A549 (cell line): ENCODE measurements at regions not wholly inside any gene's neighbourhood (a gene's known extent, or its start where the extent isn't known, plus 50 kb on each side); places are given as distances from the start of the nearest gene placed in this dataset.

Source experiments
- ATAC-seq, 2 experiments: fragments of 200-7000 bp in 1 of 2; fragments of >200 bp in 1 of 2; cut with Nextera tagmentation in 1 of 2; cut with Tn5 transposase in 1 of 2; 3 replicates each; pipeline versions ENCODE4 v1.8.0 to v1.9.1; 2018 to 2020; ENCODE audit warnings: mild to moderate bottlenecking in 1 of 2, moderate library complexity in 1 of 2
- CTCF ChIA-PET: fragments of 300-600 bp; sonication (Branson Sonifier 250); formaldehyde crosslinking; extraction: SDS; loops from one replicate; lab custom pipeline; 2021; ENCODE audit warnings: antibody characterized with exemption, inconsistent platforms; lab: Yijun Ruan, JAX
- POLR2A ChIA-PET: fragments of 350-600 bp; formaldehyde crosslinking; extraction: SDS; loops from one replicate; lab custom pipeline; 2021; ENCODE audit warnings: antibody characterized with exemption, inconsistent platforms; lab: Yijun Ruan, JAX
- DNase-seq, 2 experiments: peaks; one replicate each; pipeline versions ENCODE4 v3.0.0 to v3.0.0-alpha.2; 2011 to 2016; ENCODE audit warnings: low read depth in 1 of 2, low spot score in 1 of 2
- FAIRE-seq: peaks from 2 replicates; lab custom pipeline; 2011; peaks lifted over from hg19 to GRCh38; lab: Jason Lieb, UNC
- H3K27ac ChIP-seq, 2 experiments: fragments of >200 bp; sonication (Bioruptor Twin); formaldehyde crosslinking; 3 replicates each; pipeline ENCODE4 v1.5.1; 2016 to 2017
- H3K4me1 ChIP-seq: fragments of >200 bp; sonication (Bioruptor Twin); formaldehyde crosslinking; 3 replicates; pipeline ENCODE4 v1.6.1; 2016
- H3K4me2 ChIP-seq: fragments of >200 bp; sonication (Bioruptor Twin); formaldehyde crosslinking; 3 replicates; pipeline ENCODE4 v1.6.1; 2016
- H3K4me3 ChIP-seq: fragments of >200 bp; sonication (Bioruptor Twin); formaldehyde crosslinking; 3 replicates; pipeline ENCODE4 v1.5.1; 2016
- H3K9me3 ChIP-seq: fragments of >200 bp; sonication (Bioruptor Twin); formaldehyde crosslinking; 3 replicates; pipeline ENCODE4 v1.6.1; 2016
- ATOH8 ChIP-seq: fragments of 250-450 bp; sonication (Bioruptor Pico); IDR thresholded peaks from 2 replicates; pipeline ENCODE4 v1.5.0; 2020; ENCODE audit warnings: low read depth, mild to moderate bottlenecking, moderate library complexity
- BCL3 ChIP-seq: fragments of >200 bp; sonication (Bioruptor Twin); formaldehyde crosslinking; IDR thresholded peaks from 3 replicates; pipeline ENCODE4 v1.6.1; 2016
- CHD4 ChIP-seq: fragments of 200-600 bp; sonication (generic); IDR thresholded peaks from 2 replicates; pipeline ENCODE4 v1.6.1; 2016; ENCODE audit warnings: antibody characterized with exemption, mild to moderate bottlenecking, borderline replicate concordance
- FOSB ChIP-seq: fragments of 250-450 bp; sonication (Bioruptor Pico); IDR thresholded peaks from 2 replicates; pipeline ENCODE4 v1.5.0; 2020; ENCODE audit warnings: mild to moderate bottlenecking, moderate library complexity
- FOXS1 ChIP-seq: fragments of 250-450 bp; sonication (Bioruptor Pico); IDR thresholded peaks from 2 replicates; pipeline ENCODE4 v1.5.0; 2020; ENCODE audit warnings: mild to moderate bottlenecking, moderate library complexity
- HMGXB4 ChIP-seq: fragments of 250-450 bp; sonication (Bioruptor Pico); IDR thresholded peaks from 2 replicates; pipeline ENCODE4 v1.5.0; 2021; ENCODE audit warnings: mild to moderate bottlenecking, moderate library complexity, borderline replicate concordance
- HOXA7 ChIP-seq: fragments of 250-450 bp; sonication (Bioruptor Pico); IDR thresholded peaks from 2 replicates; pipeline ENCODE4 v1.5.0; 2020; ENCODE audit warnings: mild to moderate bottlenecking, moderate library complexity
- JUNB ChIP-seq: fragments of >200 bp; sonication (Bioruptor Twin); formaldehyde crosslinking; IDR thresholded peaks from 2 replicates; pipeline ENCODE4 v1.6.1; 2016
- MYC ChIP-seq: IDR thresholded peaks from 2 replicates; pipeline ENCODE4 v1.6.1; 2012; ENCODE audit warnings: mild to moderate bottlenecking, inconsistent platforms, low read length, improper control_type of control experiment, borderline replicate concordance
- NFE2L2 ChIP-seq: fragments of 150-350 bp; conservative IDR thresholded peaks from 2 replicates; pipeline ENCODE4 v1.6.1; 2014; ENCODE audit warnings: low read length
- NR3C1 ChIP-seq: fragments of >200 bp; sonication (Bioruptor Twin); formaldehyde crosslinking; IDR thresholded peaks from 3 replicates; pipeline ENCODE4 v1.6.1; 2017
- PHF8 ChIP-seq: fragments of 200-600 bp; sonication (generic); IDR thresholded peaks from 2 replicates; pipeline ENCODE4 v1.6.1; 2016; ENCODE audit warnings: low read depth, mild to moderate bottlenecking, antibody characterized with exemption, moderate library complexity, borderline replicate concordance
- POLR2AphosphoS2 ChIP-seq: conservative IDR thresholded peaks from 2 replicates; pipeline ENCODE4 v1.6.1; 2012; ENCODE audit warnings: low read length, improper control_type of control experiment, inconsistent platforms
- REST ChIP-seq: fragments of 200-600 bp; sonication (generic); IDR thresholded peaks from 2 replicates; pipeline ENCODE4 v1.6.1; 2016; ENCODE audit warnings: antibody characterized with exemption, mild to moderate bottlenecking, moderate library complexity
- RNF2 ChIP-seq: fragments of 200-600 bp; sonication (generic); IDR thresholded peaks from 2 replicates; pipeline ENCODE4 v1.6.1; 2016; ENCODE audit warnings: low read depth, mild to moderate bottlenecking, antibody characterized with exemption, moderate library complexity, borderline replicate concordance
- SREBF2 ChIP-seq: fragments of 450-650 bp; IDR thresholded peaks from 2 replicates; pipeline ENCODE4 v1.6.1; 2014; ENCODE audit warnings: mild to moderate bottlenecking, moderate library complexity
- TP53 ChIP-seq: fragments of 250-450 bp; sonication (Bioruptor Pico); IDR thresholded peaks from 2 replicates; pipeline ENCODE4 v1.5.0; 2021; ENCODE audit warnings: mild to moderate bottlenecking, moderate library complexity
- USF2 ChIP-seq: fragments of 450-650 bp; IDR thresholded peaks from 2 replicates; pipeline ENCODE4 v1.6.1; 2014; ENCODE audit warnings: antibody characterized with exemption
- ZFP36 ChIP-seq: fragments of 450-650 bp; IDR thresholded peaks from 2 replicates; pipeline ENCODE4 v1.6.1; 2014; ENCODE audit warnings: borderline replicate concordance; ENCODE audit not compliant: partially characterized antibody
- WGBS: methylation state at CpG from one replicate; pipeline ENCODE4 v1.1.6; 2017; ENCODE audit errors: missing lambda C conversion rate; 5-methylcytosine and 5-hydroxymethylcytosine counted together
- TF ChIP-seq, protein P1 (sequence below): IDR thresholded peaks from 2 replicates; pipeline ENCODE4 v1.6.1; 2012

- H3K4me2 ChIP-seq: no peak overlapping the region
- no peaks in the 10 kb centered on the region for H3K9me3 ChIP-seq
- ChIA-PET POLR2A (no interaction called here), CTCF (no interaction called here)
- TF ChIP-seq POLR2AphosphoS2: no peak
- TF ChIP-seq NR3C1: no peak
- no peak for TF ChIP-seq ATOH8 (CRISPR knock-in tag)
- no peak for TF ChIP-seq USF2
- no peak for TF ChIP-seq RNF2
- no peak for TF ChIP-seq JUNB
- DNase-seq (no peak), FAIRE-seq (no peak), ATAC-seq (no peak)
- 8% methylated on average over 1 of the region's 1 CpG for WGBS
- no peak overlapping the region for H3K27ac ChIP-seq
- H3K4me1 ChIP-seq: no peaks in the 10 kb centered on the region
- no peak overlapping the region for H3K4me3 ChIP-seq
Observed at GRCh38 chr18:66972681-66973080, 368.8 kb upstream of the CDH19 start.

GRCh38 chr18:66971960-66972359, 368.1 kb upstream of the CDH19 start:
- ATAC-seq: no peak

GRCh38 chr18:66966171-66966570, 362.3 kb upstream of the CDH19 start:
- no peak for FAIRE-seq
- POLR2A ChIA-PET: no interaction called here
- TF ChIP-seq HMGXB4: no peak
- no peak for TF ChIP-seq CHD4
- TF ChIP-seq NFE2L2: no peak
- no peak for TF ChIP-seq BCL3
- no peak for TF ChIP-seq MYC
- no peak for TF ChIP-seq FOXS1 (CRISPR knock-in tag)
- no peak for TF ChIP-seq REST
- TF ChIP-seq USF2: no peak
- TF ChIP-seq FOSB: no peak
- no peak for TF ChIP-seq TP53 (CRISPR knock-in tag)
- no peak for TF ChIP-seq PHF8
- TF ChIP-seq HOXA7 (CRISPR knock-in tag): no peak
- TF ChIP-seq ZFP36: no peak
- TF ChIP-seq, protein P1, sequence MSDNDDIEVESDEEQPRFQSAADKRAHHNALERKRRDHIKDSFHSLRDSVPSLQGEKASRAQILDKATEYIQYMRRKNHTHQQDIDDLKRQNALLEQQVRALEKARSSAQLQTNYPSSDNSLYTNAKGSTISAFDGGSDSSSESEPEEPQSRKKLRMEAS: no peak

More at GRCh38 chr18:66971960-66972359, 368.1 kb upstream of the CDH19 start:
- Histone ChIP-seq H3K4me2 (no peak overlapping the region), H3K4me3 (no peak overlapping the region), H3K9me3 (no peaks in the 10 kb centered on the region), H3K4me1 (no peaks in the 10 kb centered on the region), H3K27ac (no peak overlapping the region)
- no peak for FAIRE-seq
- WGBS: 3% methylated on average over 3 of the region's 3 CpGs
- ChIA-PET CTCF (interaction anchor here (1.3 kb wide), 1 partner anchor 1290 kb away, joined by 3 read pairs; no protein-coding TSS in a partner anchor), POLR2A (no interaction called here)
- TF ChIP-seq SREBF2 (no peak), JUNB (no peak), USF2 (no peak), POLR2AphosphoS2 (no peak), FOSB (no peak)
- no peak for DNase-seq

More at GRCh38 chr18:66966171-66966570, 362.3 kb upstream of the CDH19 start:
- no peak overlapping the region for H3K4me3 ChIP-seq
- no peak overlapping the region for H3K4me2 ChIP-seq
- no peaks in the 10 kb centered on the region for H3K9me3 ChIP-seq
- H3K27ac ChIP-seq: no peak overlapping the region
- 55% methylated on average over 7 of the region's 7 CpGs for WGBS
- DNase-seq: no peak
- CTCF ChIA-PET: no interaction called here
- no peaks in the 10 kb centered on the region for H3K4me1 ChIP-seq
- no peak for ATAC-seq
